H1 (cell line): ENCODE measurements at regions not wholly inside any gene's neighbourhood (a gene's known extent, or its start where the extent isn't known, plus 50 kb on each side); places are given as distances from the start of the nearest gene placed in this dataset.

Source experiments
- CTCF ChIA-PET: fragments of 300-600 bp; sonication (Branson Sonifier 250); formaldehyde crosslinking; loops from one replicate; lab custom pipeline; 2021; ENCODE audit not compliant: partially characterized antibody; lab: Charles Lee
- POLR2A ChIA-PET: fragments of 300-600 bp; sonication (Branson Sonifier 250); formaldehyde crosslinking; loops from one replicate; lab custom pipeline; 2021; ENCODE audit warnings: inconsistent platforms; ENCODE audit not compliant: partially characterized antibody; lab: Charles Lee
- DNase-seq, 2 experiments: peaks; one replicate each; pipeline versions ENCODE4 v3.0.0 to v3.0.0-alpha.2; 2010 to 2022; ENCODE audit warnings: low spot score in 2 of 2, low read depth in 1 of 2, mixed read lengths in 1 of 2
- FAIRE-seq: peaks from 2 replicates; lab custom pipeline; 2011; peaks lifted over from hg19 to GRCh38; lab: Jason Lieb, UNC
- H2AFZ ChIP-seq: 2 replicates; pipeline ENCODE4 v1.8.1; 2012; ENCODE audit warnings: low read length, inconsistent platforms
- H2AK5ac ChIP-seq: 2 replicates; pipeline ENCODE4 v1.6.1; 2013; ENCODE audit warnings: low read depth, low read length
- H2BK120ac ChIP-seq: replicated peaks from 2 replicates; pipeline ENCODE3; 2013; ENCODE audit warnings: low read depth, low read length, inconsistent platforms
- H2BK12ac ChIP-seq: 2 replicates; pipeline ENCODE4 v1.6.1; 2013; ENCODE audit warnings: low read depth, low read length
- H2BK15ac ChIP-seq: 2 replicates; pipeline ENCODE4 v1.6.1; 2013; ENCODE audit warnings: low read length
- H2BK20ac ChIP-seq: 2 replicates; pipeline ENCODE4 v1.6.1; 2013; ENCODE audit warnings: low read length
- H2BK5ac ChIP-seq: 2 replicates; pipeline ENCODE4 v1.6.1; 2013; ENCODE audit warnings: low read depth, low read length
- H3K14ac ChIP-seq: 2 replicates; pipeline ENCODE4 v1.6.1; 2013; ENCODE audit warnings: inconsistent platforms; ENCODE audit not compliant: insufficient read length
- H3K18ac ChIP-seq: 2 replicates; pipeline ENCODE4 v1.6.1; 2013; ENCODE audit warnings: low read length; ENCODE audit errors: extremely low read depth
- H3K23ac ChIP-seq: 2 replicates; pipeline ENCODE4 v1.6.1; 2013; ENCODE audit warnings: inconsistent platforms; ENCODE audit not compliant: insufficient read length
- H3K23me2 ChIP-seq: 2 replicates; pipeline ENCODE4 v1.6.1; 2013; ENCODE audit warnings: low read depth, low read length
- H3K27ac ChIP-seq: 2 replicates; pipeline ENCODE4 v1.6.1; 2011; ENCODE audit warnings: low read depth, low read length, inconsistent platforms
- H3K27me3 ChIP-seq, 4 experiments: replicated peaks in 1 of 4; 1 replicate in 1 of 4; 2 replicates in 3 of 4; pipeline versions ENCODE4 v1.6.1 to v1.8.1; 2011 to 2013; ENCODE audit warnings: low read length in 3 of 4, mild to moderate bottlenecking in 3 of 4, inconsistent platforms in 2 of 4, mixed read lengths in 2 of 4, moderate library complexity in 1 of 4; ENCODE audit not compliant: control insufficient read depth in 3 of 4, insufficient read depth in 3 of 4; ENCODE audit errors: extremely low read depth in 1 of 4
- H3K36me3 ChIP-seq, 4 experiments: 2 replicates each; pipeline versions ENCODE4 v1.6.1 to v1.8.1; 2011 to 2013; ENCODE audit warnings: mild to moderate bottlenecking in 4 of 4, low read length in 3 of 4, moderate library complexity in 2 of 4, control low read depth in 1 of 4, inconsistent platforms in 1 of 4; ENCODE audit not compliant: insufficient read depth in 4 of 4, control insufficient read depth in 2 of 4
- H3K4ac ChIP-seq: replicated peaks from 2 replicates; pipeline ENCODE3; 2013; ENCODE audit warnings: low read length, low read depth, mixed read lengths, inconsistent platforms; ENCODE audit not compliant: insufficient read length
- H3K4me1 ChIP-seq, 4 experiments: replicated peaks in 1 of 4; 1 replicate in 1 of 4; 2 replicates in 3 of 4; pipeline versions ENCODE4 v1.6.1 to v1.8.1; 2011 to 2013; ENCODE audit warnings: low read length in 3 of 4, inconsistent platforms in 2 of 4, mixed read lengths in 1 of 4; ENCODE audit not compliant: insufficient read depth in 4 of 4, control insufficient read depth in 3 of 4
- H3K4me2 ChIP-seq, 2 experiments: 2 replicates each; pipeline versions ENCODE4 v1.6.1 to v1.8.1; 2011 to 2013; ENCODE audit warnings: low read depth in 2 of 2, low read length in 2 of 2, control low read depth in 1 of 2, inconsistent platforms in 1 of 2, mild to moderate bottlenecking in 1 of 2; ENCODE audit not compliant: insufficient read depth in 1 of 2
- H3K4me3 ChIP-seq, 4 experiments: fragments of 200-600, 300-600 bp in 1 of 4; sonication (generic), shearing (Covaris generic), sonication (Bioruptor Twin) in 1 of 4; 2 replicates each; pipeline versions ENCODE4 v1.5.1 to v1.8.1; 2011 to 2016; ENCODE audit warnings: low read length in 4 of 4, low read depth in 3 of 4, control low read depth in 2 of 4, inconsistent platforms in 2 of 4, mild to moderate bottlenecking in 2 of 4, mixed read lengths in 1 of 4, moderate library complexity in 1 of 4; ENCODE audit not compliant: insufficient read depth in 2 of 4; ENCODE audit errors: extremely low read depth in 1 of 4
- H3K56ac ChIP-seq: replicated peaks from 2 replicates; pipeline ENCODE3; 2013; ENCODE audit warnings: low read depth, mild to moderate bottlenecking, mixed read lengths, low read length, inconsistent platforms; ENCODE audit not compliant: insufficient read length
- H3K79me1 ChIP-seq: 2 replicates; pipeline ENCODE4 v1.6.1; 2013; ENCODE audit warnings: low read depth, low read length, control low read depth
- H3K79me2 ChIP-seq, 2 experiments: 2 replicates each; pipeline versions ENCODE4 v1.6.1 to v1.8.1; 2012 to 2013; ENCODE audit warnings: low read length in 2 of 2, mild to moderate bottlenecking in 2 of 2, inconsistent platforms in 1 of 2; ENCODE audit not compliant: insufficient read depth in 2 of 2, control insufficient read depth in 1 of 2
- H3K9ac ChIP-seq, 4 experiments: replicated peaks in 1 of 4; 1 replicate in 1 of 4; 2 replicates in 3 of 4; pipeline versions ENCODE4 v1.6.1 to v1.8.1; 2011 to 2013; ENCODE audit warnings: low read depth in 3 of 4, low read length in 3 of 4, control low read depth in 2 of 4, mild to moderate bottlenecking in 2 of 4, moderate library complexity in 2 of 4, inconsistent platforms in 1 of 4; ENCODE audit errors: extremely low read depth in 1 of 4
- H3K9me3 ChIP-seq, 2 experiments: 2 replicates each; pipeline versions ENCODE4 v1.6.1 to v1.8.1; 2012 to 2013; ENCODE audit warnings: mild to moderate bottlenecking in 2 of 2, moderate library complexity in 2 of 2, control low read depth in 1 of 2, inconsistent platforms in 1 of 2, low read depth in 1 of 2, low read length in 1 of 2, mixed read lengths in 1 of 2; ENCODE audit not compliant: insufficient read depth in 2 of 2
- H4K20me1 ChIP-seq, 2 experiments: replicated peaks in 1 of 2; 2 replicates each; pipeline versions ENCODE3 to v1.8.1; 2011 to 2013; ENCODE audit warnings: inconsistent platforms in 2 of 2, low read length in 2 of 2, mild to moderate bottlenecking in 1 of 2; ENCODE audit not compliant: insufficient read depth in 2 of 2, control insufficient read depth in 1 of 2
- H4K5ac ChIP-seq: 2 replicates; pipeline ENCODE4 v1.6.1; 2013; ENCODE audit warnings: low read length, low read depth, mixed read lengths, inconsistent platforms; ENCODE audit not compliant: insufficient read length
- H4K8ac ChIP-seq: 2 replicates; pipeline ENCODE4 v1.8.0; 2013; ENCODE audit warnings: mild to moderate bottlenecking, moderate library complexity, low read length, inconsistent platforms; ENCODE audit not compliant: insufficient read depth; ENCODE audit errors: extremely low read depth
- H4K91ac ChIP-seq: replicated peaks from 2 replicates; pipeline ENCODE3; 2013; ENCODE audit warnings: low read length, mixed read lengths, inconsistent platforms; ENCODE audit not compliant: insufficient read length
- EGR1 ChIP-seq: IDR thresholded peaks from 2 replicates; pipeline ENCODE4 v1.6.1; 2011; ENCODE audit warnings: low read depth, low read length, borderline replicate concordance
- EP300 ChIP-seq, 2 experiments: IDR thresholded peaks; 1 replicate in 1 of 2; 2 replicates in 1 of 2; pipeline ENCODE4 v1.6.1; 2011 to 2012; ENCODE audit warnings: low read depth in 2 of 2, low read length in 2 of 2, mild to moderate bottlenecking in 2 of 2, borderline replicate concordance in 1 of 2, inconsistent platforms in 1 of 2, moderate library complexity in 1 of 2
- JUN ChIP-seq: IDR thresholded peaks from 2 replicates; pipeline ENCODE4 v1.6.1; 2011; ENCODE audit warnings: low read depth, mild to moderate bottlenecking, improper control_type of control experiment, low read length
- POLR2A ChIP-seq, 2 experiments: IDR thresholded peaks; 1 replicate in 1 of 2; 2 replicates in 1 of 2; pipeline ENCODE4 v1.6.1; 2011; ENCODE audit warnings: low read depth in 2 of 2, low read length in 2 of 2, mild to moderate bottlenecking in 2 of 2; ENCODE audit errors: control extremely low read depth in 1 of 2
- RFX5 ChIP-seq: IDR thresholded peaks from 2 replicates; pipeline ENCODE4 v1.6.1; 2011; ENCODE audit warnings: low read depth, low read length, improper control_type of control experiment, borderline replicate concordance
- SP4 ChIP-seq: IDR thresholded peaks from 2 replicates; pipeline ENCODE4 v1.6.1; 2012; ENCODE audit warnings: low read length, inconsistent platforms
- TCF12 ChIP-seq: IDR thresholded peaks from 2 replicates; pipeline ENCODE4 v1.6.1; 2011; ENCODE audit warnings: low read depth, mild to moderate bottlenecking, low read length
- TEAD4 ChIP-seq: IDR thresholded peaks from 2 replicates; pipeline ENCODE4 v1.6.1; 2012; ENCODE audit warnings: low read depth, low read length, inconsistent platforms, mixed read lengths
- WGBS, 2 experiments: shearing (Covaris generic) in 1 of 2; methylation state at CpG; one replicate each; pipeline versions ENCODE4 v1.1.6 to v1.1.7; 2013 to 2015; ENCODE audit warnings: low lambda C conversion rate in 2 of 2, mixed read lengths in 2 of 2, inconsistent platforms in 1 of 2, low coverage in 1 of 2, missing lambda C conversion rate in 1 of 2; ENCODE audit not compliant: insufficient replicate concordance in 2 of 2, insufficient coverage in 1 of 2, insufficient read length in 1 of 2; ENCODE audit errors: extremely low coverage in 1 of 2, missing lambda C conversion rate in 1 of 2; 5-methylcytosine and 5-hydroxymethylcytosine counted together

GRCh38 chr4:83171436-83172039 is 57.0 kb upstream of the PLAC8 start:
- no peak overlapping the region for H3K23ac ChIP-seq
- no peaks in the 10 kb centered on the region for H3K79me2 ChIP-seq
- H3K9ac ChIP-seq: no peak overlapping the region
- no peak overlapping the region for H3K4me3 ChIP-seq
- peak overlapping the region; percentile 16 for H2BK120ac ChIP-seq
- no peak overlapping the region for H2BK15ac ChIP-seq
- CTCF ChIA-PET: no interaction called here
- peaks cover 6 to 8% of the 10 kb centered on the region in 2 experiments for H3K9me3 ChIP-seq
- H3K4ac ChIP-seq: no peak overlapping the region
- peaks cover 0 to 1% (median 0%) of the 10 kb centered on the region in 4 experiments; a peak in 2 of 7 replicates for H3K27me3 ChIP-seq
- no peak for TF ChIP-seq TCF12
- TF ChIP-seq POLR2A (IDR thresholded peaks at IDR 0.05; ENCODE audit: control extremely low read depth in 1 of 2, low read depth in 2 of 2, low read length in 2 of 2): no peak
- no peak for TF ChIP-seq TEAD4
- no peak for TF ChIP-seq RFX5
- no peak for TF ChIP-seq EP300 (IDR thresholded peaks at IDR 0.05; ENCODE audit: borderline replicate concordance in 1 of 2, low read depth in 2 of 2, low read length in 2 of 2)
- no peak for TF ChIP-seq SP4
- TF ChIP-seq JUN: no peak
- no peak for TF ChIP-seq EGR1
- H4K8ac ChIP-seq: no peak overlapping the region
- no peak overlapping the region for H3K14ac ChIP-seq
- peak overlapping the region; percentile 47 for H2AFZ ChIP-seq
- FAIRE-seq (no peak), DNase-seq (no peak)
- H4K20me1 ChIP-seq: no peaks in the 10 kb centered on the region
- no peaks in the 10 kb centered on the region for H3K4me1 ChIP-seq
- no peak overlapping the region for H3K56ac ChIP-seq
- H2BK5ac ChIP-seq: peak overlapping the region; percentile 96; the same call in 1 of the 2 replicates
- no peak overlapping the region for H2BK20ac ChIP-seq
- H3K4me2 ChIP-seq: no peak overlapping the region
- POLR2A ChIA-PET: no interaction called here
- no peak overlapping the region for H2BK12ac ChIP-seq
- no peak overlapping the region for H3K18ac ChIP-seq
- WGBS, 2 experiments: 78% methylated on average over 2 of the region's 2 CpGs; no CpG with 5 or more reads in 1 of the 2 experiments
- peaks cover 0 to 5% (median 0%) of the 10 kb centered on the region in 4 experiments; a peak in 1 of 8 replicates for H3K36me3 ChIP-seq
- no peak overlapping the region for H2AK5ac ChIP-seq
- H3K79me1 ChIP-seq: no peaks in the 10 kb centered on the region
- peak overlapping the region; percentile 78 for H4K91ac ChIP-seq
- no peak overlapping the region for H3K27ac ChIP-seq
- no peaks in the 10 kb centered on the region for H3K23me2 ChIP-seq
- no peak overlapping the region for H4K5ac ChIP-seq
